HG02852 (cell line): ENCODE measurements at regions not wholly inside any gene's neighbourhood (a gene's known extent, or its start where the extent isn't known, plus 50 kb on each side); places are given as distances from the start of the nearest gene placed in this dataset.

Source experiments
- ATAC-seq: cut with Tn5 transposase; IDR thresholded peaks from one replicate; pipeline ENCODE4 v1.9.1; 2021; ENCODE audit warnings: mild to moderate bottlenecking, moderate library complexity; ENCODE audit not compliant: unreplicated experiment

- ATAC-seq: no peak
Observed at GRCh38 chr9:75833778-75834177, 56.7 kb upstream of the PCSK5 start.

DNA sequence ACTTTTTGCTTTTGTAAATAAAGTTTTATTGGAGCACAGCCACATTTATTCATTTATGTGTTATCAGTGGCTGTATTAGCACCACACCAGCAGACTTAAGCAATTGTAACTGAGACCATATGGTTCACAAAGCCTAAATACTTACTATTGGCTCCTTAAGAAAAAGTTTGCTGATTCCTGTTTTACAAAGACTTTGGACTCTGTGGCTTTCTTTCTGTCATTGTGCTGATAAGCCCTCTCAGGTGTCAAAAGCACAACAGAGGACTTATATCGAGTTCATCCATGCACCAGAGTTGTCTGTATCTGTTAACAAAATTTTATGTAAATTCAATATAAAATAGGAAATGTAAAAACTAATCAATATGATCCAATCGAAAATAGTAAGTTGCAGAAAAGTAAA, 55.6 kb upstream of the PCSK5 start:
- ATAC-seq: no peak
